GM19467 (cell line): ENCODE measurements at regions not wholly inside any gene's neighbourhood (a gene's known extent, or its start where the extent isn't known, plus 50 kb on each side); places are given as distances from the start of the nearest gene placed in this dataset.

Experiments
- ATAC-seq: cut with Tn5 transposase; IDR thresholded peaks from one replicate; pipeline ENCODE4 v1.9.1; 2021; ENCODE audit warnings: mild to moderate bottlenecking, moderate library complexity; ENCODE audit not compliant: unreplicated experiment

DNA sequence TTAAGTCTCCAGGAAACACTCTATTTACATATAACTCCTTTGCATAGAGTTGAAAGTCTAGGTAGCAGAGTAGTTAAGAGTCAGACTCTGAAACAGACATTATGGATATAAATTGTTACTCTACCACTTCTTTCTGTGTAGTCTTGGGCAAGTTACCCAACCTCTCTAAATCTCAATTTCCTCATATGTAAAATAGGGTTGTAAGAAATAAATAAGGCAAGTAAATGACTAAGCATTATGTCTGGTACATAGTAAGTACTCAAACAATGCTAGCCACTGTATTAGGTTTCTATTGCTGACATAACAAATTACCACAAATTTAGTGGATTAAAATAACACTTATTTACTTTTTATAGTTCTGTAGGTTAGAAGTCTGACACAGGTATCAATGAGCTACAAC is 394.1 kb downstream of the PRDM5 start:
- ATAC-seq, result no peak

- no peak for ATAC-seq
Observed at GRCh38 chr4:120526033-120526432, 396.5 kb downstream of the PRDM5 start.

- no peak for ATAC-seq
Observed at GRCh38 chr4:120525106-120525505, 397.4 kb downstream of the PRDM5 start.

GRCh38 chr4:120524237-120524636 is 398.3 kb downstream of the PRDM5 start:
- no peak for ATAC-seq

DNA sequence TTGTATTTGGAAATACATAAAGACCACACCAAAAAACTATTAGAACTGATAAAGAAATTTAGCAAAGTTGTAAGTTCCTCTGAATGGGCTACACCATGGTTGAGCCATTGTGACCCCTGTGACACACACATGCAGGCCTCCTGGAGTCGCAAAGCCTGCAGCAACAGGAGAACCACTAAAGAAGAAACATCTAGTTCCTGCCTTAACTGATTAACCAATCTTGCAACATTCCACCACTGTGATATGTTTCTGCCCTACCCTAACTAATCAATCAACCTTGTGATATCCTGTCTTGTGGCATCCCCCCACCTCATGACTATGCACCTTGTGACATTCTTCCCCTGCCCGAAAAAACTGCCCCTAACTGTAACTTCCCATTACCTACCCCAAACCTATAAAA is 401.8 kb downstream of the PRDM5 start:
- ATAC-seq, result no peak

GRCh38 chr4:120517966-120518365 is 404.6 kb downstream of the PRDM5 start:
- ATAC-seq, result no peak

DNA sequence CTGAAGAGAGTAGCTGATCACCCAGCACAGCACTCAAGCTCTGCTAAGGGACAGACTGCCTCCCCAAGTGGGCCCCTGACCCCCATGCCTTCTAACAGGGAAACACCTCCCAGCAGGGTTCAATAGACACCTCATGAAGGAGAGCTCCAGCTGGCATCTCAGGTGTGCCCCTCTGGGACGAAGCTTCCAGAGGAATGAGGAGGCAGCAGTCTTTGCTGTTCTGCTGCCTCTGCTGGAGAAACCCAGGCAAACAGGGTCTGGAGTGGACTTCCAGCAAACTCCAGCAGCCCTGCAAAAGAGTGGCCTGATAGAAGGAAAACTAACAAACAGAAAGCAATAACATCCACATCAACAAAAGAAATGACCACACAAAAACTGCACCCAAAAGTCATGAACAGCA is 412.8 kb downstream of the PRDM5 start:
- ATAC-seq, result no peak

DNA sequence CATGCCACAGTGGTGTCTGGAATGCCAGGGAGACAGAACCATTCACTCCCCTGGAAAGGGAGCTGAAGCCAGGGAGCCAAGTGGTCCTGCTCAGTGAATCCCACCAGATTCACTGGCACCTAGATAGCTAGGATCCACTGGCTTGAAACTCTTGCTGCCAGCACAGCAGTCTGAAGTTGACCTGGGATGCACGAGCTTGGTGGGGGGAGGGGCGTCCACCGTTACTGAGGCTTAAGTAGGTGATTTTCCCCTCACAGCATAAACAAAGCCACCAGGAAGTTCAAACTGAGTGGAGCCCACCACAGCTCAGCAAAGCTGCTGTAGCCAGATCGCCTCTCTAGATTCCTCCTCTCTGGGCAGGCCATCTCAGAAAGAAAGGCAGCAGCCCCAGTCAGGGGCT is 413.3 kb downstream of the PRDM5 start:
- ATAC-seq, result no peak

- ATAC-seq, result no peak
Observed at GRCh38 chr4:120508036-120508435, 414.5 kb downstream of the PRDM5 start.

DNA sequence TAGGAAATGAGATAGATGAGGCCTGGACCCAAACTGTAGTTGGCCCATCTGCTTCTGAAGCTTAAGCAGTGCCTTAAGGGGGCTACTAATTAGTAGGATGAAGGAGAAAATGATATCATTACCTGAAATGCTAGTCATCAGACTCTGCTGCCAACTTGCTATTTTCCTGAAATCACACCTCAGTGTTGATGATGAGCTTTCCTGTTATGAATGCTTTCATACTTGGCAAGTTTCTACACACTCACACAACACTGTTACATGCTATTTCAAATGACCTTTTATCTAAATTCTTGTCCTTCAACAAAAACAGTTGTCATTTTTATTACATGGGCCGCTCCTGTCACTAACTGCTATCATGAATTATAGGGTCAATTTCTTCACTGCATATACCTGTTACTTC is 416.0 kb downstream of the PRDM5 start:
- ATAC-seq, result no peak

- ATAC-seq, result no peak
Observed at GRCh38 chr4:120498678-120499077, 423.8 kb downstream of the PRDM5 start.

DNA sequence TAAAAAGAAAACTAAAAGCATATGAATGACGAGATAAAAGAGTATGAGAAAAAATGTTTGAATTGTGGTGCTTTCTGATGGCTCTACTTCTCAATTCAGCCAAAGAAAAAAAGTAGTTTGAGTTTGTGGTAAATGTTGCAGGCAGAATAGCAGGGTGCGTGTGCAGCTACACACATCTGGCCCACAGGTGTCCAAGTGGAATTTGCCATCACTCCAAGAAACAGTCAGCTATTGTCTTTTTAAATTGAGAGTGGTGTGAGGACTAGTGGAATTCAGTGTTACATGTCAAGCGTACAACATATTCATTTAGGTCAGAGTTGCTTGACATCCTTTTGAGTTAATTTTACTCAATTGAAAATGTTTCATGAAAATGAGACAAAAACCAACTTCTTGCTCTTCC is 424.8 kb upstream of the MAD2L1 start:
- ATAC-seq, result no peak

DNA sequence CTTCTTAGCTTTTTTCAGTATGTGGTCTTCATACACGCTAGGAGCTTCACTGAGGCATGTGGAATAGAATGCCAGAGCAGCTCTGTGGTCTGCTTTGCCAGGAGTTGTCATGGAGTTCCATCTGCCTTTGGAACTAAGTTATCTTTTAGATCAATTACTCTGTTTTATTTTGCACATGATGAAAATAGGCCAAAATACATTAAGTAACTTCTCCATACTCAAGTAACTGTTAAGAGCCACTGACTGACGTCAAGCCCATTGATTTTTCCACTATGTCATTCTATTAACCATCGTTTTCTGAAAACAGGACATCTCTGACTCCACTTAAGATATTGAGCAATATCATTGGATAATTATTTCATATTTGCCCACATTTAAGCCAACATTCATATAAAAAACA is 415.1 kb upstream of the MAD2L1 start:
- ATAC-seq, result no peak

DNA sequence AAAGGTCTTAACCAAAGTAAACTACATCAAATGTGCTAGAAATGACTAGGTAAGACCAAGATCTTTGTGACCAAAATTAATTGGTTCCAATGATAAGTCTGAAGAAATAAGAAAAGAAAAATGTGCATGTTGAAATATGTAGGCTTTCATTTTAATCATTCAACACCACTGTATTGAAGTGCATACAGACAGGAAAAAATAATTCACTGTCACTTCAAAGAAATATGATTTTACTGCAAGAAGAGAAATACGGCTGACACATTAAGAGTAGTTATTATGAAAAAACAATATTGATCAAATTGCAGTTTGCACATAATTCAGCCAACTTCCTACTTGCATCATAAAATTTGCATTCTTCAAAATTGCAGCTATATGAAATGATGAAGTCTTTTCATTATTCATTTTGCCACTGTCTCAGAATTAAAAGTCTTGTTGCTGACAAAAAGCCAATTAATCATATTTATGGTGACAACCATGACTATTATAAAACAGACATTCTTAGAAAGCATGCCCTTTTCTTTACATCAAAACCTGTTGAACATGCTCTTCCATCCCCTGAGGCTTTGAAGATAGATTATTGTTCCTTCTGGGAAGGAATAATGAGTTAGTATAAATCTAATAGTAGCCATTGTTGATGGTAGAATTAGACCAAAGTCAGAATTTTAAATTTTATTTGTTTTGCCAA is 405.9 kb upstream of the MAD2L1 start:
- no peak for ATAC-seq

DNA sequence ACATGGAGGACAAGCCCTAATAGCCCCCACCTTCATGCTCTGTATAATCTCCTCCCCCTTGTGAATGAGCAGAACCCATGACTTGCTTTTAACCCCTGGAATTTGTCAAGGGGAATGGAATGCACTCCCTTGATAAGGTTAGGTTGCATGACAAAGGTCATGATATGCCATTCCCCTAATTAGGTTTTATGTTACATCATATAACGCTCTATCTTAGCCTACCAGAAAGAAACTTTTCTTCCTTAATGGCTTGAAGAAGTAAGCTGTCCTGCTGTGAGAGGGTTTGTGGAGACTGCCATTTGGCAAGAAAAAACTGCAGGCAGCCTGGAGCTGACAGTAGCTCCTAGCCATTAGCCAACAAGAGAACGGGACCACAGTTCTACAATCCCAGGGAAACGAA is 399.8 kb upstream of the MAD2L1 start:
- ATAC-seq, result no peak

- ATAC-seq, result no peak
Observed at GRCh38 chr4:120454788-120455187, 388.1 kb upstream of the MAD2L1 start.

- ATAC-seq, result no peak
Observed at GRCh38 chr4:120452536-120452935, 385.9 kb upstream of the MAD2L1 start.

DNA sequence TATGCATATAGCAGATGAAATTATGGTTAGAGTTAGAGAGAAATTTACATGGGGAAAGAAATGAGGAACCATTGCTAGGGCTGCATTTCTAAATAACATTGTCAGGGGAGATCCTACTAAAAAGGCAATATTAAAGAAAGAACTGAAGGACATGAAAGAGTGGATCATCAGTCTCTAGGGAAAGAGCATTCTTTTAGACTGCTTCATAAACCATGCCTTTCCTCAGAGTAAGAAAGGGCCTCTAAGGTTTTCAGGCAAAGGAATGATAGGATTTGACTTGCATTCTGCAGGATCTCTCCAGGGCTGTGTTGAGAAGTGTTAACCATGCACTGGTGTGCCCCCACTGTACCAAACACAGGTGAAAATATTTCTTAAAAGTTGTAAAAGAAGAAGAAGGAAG is 385.4 kb upstream of the MAD2L1 start:
- ATAC-seq, result no peak

- no peak for ATAC-seq
Observed at GRCh38 chr4:120447774-120448173, 381.1 kb upstream of the MAD2L1 start.

GRCh38 chr4:120446051-120446567 is 379.5 kb upstream of the MAD2L1 start:
- ATAC-seq, result peak; percentile 96

- ATAC-seq, result no peak
Observed at GRCh38 chr4:120445186-120445585, 378.5 kb upstream of the MAD2L1 start.

GRCh38 chr4:120443116-120443515 is 376.5 kb upstream of the MAD2L1 start:
- ATAC-seq, result no peak

- ATAC-seq, result no peak
Observed at GRCh38 chr4:120440730-120441129, 374.1 kb upstream of the MAD2L1 start.
